GM19463 (cell line): ENCODE measurements at regions not wholly inside any gene's neighbourhood (a gene's known extent, or its start where the extent isn't known, plus 50 kb on each side); places are given as distances from the start of the nearest gene placed in this dataset.
"Not testable (repeated sequence)": the region's sequence is repeated elsewhere in the genome, so short reads cannot be mapped to it uniquely, and the experiment has no call there.

ENCODE experiments used
- ATAC-seq: cut with Tn5 transposase; IDR thresholded peaks from one replicate; pipeline ENCODE4 v1.9.1; 2021; ENCODE audit warnings: mild to moderate bottlenecking, moderate library complexity; ENCODE audit not compliant: unreplicated experiment

GRCh38 chr7:149714081-149714909 lies 59.1 kb downstream of the ZNF467 start:
- peak; percentile 93 for ATAC-seq

GRCh38 chr7:149713731-149714068 lies 59.7 kb downstream of the ZNF467 start:
- ATAC-seq = no peak

DNA sequence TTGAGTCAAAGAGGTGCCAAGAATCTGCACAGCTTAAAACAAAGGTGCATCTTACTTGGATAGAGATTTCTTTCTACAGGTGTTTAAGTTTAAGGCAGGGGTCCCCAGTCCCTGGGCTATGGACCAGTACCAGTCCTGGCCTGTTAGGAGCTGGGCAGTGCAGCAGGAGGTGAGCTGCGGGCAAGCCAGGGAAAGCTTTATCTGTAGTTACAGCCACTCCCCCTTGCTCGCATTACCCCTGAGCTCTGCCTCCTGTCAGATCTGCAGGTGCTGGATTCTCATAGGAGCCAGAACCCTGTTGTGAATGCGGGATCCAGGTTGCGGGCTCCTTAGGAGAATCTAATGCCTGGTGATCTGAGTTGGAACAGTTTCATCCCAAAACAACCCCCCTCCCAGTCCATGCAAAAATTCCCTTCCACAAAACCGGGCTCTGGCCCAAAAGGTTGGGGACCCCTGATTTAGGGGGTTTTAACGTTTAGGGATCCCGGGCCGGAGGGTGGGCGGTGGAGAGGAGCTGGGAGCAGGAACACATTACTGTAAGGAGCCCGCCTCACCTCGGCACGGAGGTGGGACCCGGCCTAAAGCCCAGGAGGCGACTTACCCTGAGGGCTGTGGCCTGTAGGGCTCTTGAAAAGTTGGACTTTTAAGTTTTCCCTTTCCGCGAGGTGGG lies 60.2 kb downstream of the ZNF467 start:
- no peak for ATAC-seq

DNA sequence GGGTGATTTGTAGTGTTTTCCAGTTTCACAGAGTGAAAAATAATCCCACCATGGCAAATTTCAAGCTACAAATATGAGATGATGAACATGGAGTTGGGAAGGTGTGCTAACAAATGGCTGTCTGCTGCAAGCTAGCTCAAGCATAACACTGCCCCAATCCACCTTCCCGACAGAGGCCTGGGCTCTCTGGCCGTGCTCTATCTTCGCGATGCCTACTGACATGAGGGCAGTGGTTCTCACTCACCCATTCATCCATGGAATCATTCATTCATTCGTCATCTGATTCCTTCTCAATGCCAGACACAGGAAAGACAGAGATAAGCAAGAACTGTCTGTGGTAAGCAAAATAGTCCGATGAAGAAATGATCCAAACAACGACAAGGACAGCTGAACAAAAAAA lies 65.4 kb downstream of the ZNF467 start:
- ATAC-seq = no peak

- no peak for ATAC-seq
Measured at GRCh38 chr7:149707448-149707886, 65.9 kb downstream of the ZNF467 start.

DNA sequence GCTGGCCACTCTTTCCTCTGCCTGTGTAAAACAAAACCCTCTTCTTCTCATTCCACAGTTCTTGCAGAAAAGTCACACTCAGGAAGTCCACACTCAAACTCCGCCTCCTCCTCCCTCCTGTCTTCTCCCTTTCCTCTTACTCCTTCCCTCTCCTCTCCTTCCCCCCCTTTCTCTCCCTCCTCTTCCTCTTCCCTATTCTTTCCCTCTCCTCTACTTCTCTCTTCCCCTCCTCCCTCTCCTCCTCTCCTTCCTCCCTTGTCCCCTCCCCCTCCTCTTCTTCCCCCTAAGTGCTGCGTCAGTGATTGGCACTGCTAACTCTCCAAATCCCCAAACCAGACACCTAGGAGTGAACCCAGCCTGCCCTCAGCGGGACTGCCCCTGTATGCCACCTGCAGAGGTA lies 67.0 kb downstream of the ZNF467 start:
- no peak for ATAC-seq

- no peak for ATAC-seq
Measured at GRCh38 chr7:149704507-149704906, 68.9 kb downstream of the ZNF467 start.

DNA sequence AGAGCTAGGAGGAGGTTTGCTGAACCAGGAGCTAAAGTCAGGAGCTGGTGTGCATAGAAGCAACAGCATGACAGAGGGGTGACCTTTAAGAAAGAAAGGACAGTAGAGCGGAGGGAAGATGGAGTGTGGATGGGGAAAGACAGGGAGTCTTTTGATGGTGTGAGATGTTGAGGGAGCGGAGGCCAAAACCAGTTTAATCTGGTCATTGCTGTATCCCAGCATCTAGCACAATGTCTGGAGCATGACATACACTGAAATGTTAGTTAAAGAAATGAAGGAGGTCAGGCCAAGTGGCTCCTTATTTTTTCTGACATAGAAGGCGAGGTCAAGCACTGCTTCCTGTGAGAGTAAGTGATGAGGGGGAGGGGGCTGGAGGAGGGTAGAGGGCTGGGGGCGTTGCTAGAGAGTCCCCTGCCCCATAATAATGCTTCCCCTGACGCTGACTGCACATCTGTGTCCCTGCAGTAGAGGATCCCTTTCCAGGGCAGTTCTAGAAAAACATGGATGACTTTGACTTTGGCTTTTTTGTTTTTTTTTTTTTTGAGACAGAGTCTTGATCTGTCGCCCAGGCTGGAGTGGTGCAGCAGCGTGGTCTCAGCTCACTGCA lies 70.2 kb downstream of the ZNF467 start:
- ATAC-seq = no peak

- ATAC-seq = no peak
Measured at GRCh38 chr7:149701495-149702240, 71.7 kb downstream of the ZNF467 start.

DNA sequence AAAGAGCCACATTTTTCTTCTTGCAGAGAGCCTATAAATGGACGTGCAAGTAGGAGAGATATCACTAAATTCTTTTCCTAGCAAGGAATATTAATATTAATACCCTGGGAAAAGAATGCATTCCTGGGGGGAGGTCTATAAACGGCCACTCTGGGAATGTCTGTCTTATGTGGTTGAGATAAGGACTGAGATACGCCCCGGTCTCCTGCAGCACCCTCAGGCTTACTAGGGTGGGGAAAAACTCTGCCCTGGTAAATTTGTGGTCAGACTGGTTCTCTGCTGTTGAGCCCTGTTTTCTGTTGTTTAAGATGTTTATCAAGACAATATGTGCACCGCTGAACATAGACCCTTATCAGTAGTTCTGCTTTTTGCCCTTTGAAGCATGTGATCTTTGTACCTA lies 75.6 kb downstream of the ZNF467 start:
- ATAC-seq = not testable (repeated sequence)

DNA sequence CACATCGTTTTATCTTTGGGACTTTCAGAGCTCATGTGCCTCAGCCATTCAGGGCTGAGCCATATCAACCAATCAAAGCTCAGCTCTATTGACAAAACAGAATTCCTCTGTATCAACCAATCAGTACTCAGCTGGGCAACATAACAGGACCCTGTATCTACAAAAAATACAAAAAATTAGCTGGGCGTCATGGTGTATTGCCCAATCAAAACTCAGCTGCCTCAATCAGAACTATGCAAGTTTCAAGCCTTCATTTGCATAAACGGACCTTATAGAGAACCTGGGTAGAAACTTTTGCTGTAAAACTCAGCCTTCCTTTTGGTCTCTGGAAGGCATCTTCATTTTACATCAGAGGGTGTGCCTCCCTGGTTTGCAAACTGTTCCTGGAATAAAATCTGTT lies 77.1 kb downstream of the ZNF467 start:
- no peak for ATAC-seq

GRCh38 chr7:149692557-149692982 lies 80.8 kb downstream of the ZNF467 start:
- no peak for ATAC-seq

DNA sequence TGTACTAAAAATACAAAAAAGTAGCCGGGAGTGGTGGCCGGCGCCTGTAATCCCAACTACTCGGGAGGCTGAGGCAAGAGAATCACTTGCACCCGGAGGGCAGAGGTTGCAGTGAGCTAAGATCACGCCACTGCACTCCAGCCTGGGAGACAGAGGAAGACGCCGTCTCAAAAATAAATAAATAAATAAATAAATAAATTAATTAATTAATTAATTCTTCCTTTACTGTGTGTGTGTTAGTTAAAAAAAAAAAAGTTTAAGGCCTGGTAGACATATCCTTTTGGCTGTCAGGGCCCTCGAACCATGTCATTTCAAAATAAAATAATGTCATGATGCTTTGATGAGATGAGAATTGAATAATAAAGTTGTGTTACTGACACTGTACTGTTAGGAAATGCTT lies 81.3 kb downstream of the ZNF467 start:
- ATAC-seq = no peak

DNA sequence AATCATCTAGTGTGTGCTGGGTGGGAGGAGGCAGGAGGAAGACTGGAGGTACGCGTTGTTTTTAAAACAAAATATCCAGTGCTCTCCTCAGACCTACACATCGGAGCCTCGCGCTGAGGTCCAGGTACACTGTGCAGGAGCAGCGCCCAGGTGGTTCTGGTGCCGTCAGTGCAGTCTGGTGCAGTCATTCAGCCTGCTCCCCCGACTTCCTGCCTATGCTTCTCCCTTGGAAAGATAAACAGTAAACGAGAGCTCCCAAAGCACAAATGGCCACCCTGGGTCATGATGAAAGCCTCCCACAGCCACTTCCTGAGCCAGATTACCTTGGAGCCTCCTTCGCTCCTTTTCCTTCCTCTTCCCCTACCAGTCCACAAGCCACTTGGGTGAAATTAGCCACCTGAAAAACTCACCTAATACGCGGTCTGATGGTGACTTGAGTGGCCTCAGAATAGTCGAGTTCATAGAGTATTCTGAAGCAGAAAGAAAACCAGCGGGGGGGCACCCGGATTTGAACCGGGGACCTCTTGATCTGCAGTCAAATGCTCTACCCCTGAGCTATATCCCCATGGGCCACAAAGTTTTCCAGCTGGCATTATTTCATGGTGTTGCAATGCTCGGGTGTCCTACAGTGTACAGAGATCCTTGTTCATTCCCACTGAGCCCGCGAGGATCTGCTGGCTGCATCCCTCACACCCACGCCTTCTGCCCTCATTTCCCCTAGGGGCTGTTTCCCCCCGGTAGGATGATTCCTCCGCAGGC lies 82.5 kb downstream of the ZNF467 start:
- ATAC-seq = no peak

GRCh38 chr7:149689291-149689721 lies 84.1 kb downstream of the ZNF467 start:
- ATAC-seq = no peak

DNA sequence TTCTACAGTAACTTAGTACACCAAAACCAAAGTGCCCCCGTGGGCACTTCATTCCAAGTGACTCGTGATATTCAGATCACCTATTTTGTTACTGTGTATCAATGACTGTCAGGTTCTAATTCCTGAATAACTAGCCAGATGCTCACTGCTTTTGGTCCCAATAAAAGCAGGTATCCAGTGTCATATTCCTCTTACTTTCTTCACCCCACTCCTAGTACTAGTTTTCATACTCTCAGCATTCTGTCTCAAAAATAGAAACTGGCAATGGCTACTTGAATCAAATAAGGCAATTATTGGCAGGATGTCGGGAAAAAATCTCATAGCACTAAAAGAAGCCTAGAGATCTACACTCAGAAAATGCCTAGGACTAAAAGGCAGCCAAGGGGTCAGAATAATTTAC lies 84.6 kb downstream of the ZNF467 start:
- no peak for ATAC-seq

GRCh38 chr7:149687820-149688219 lies 85.6 kb downstream of the ZNF467 start:
- ATAC-seq = not testable (repeated sequence)

DNA sequence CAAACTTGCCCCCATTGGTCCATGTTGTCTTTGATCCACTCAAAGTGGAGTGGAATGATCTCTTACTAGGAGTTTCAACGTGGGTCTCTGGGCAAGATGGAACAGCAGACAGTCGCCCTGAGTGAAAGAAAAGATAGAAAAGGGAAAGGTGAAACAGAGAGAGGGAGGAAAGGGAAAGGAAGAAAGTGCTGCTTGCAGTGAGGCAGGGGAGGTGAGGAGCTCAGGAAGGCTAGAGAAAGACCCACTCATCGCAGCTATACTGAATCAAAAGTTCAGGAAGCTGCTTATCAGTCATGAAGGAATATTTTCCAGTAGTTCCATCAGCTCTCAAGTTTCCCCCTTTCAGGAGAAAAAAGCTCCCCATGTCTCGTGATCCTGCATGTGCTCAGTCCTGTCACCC lies 86.9 kb downstream of the ZNF467 start:
- ATAC-seq = no peak

GRCh38 chr7:149686011-149686410 lies 87.4 kb downstream of the ZNF467 start:
- no peak for ATAC-seq

DNA sequence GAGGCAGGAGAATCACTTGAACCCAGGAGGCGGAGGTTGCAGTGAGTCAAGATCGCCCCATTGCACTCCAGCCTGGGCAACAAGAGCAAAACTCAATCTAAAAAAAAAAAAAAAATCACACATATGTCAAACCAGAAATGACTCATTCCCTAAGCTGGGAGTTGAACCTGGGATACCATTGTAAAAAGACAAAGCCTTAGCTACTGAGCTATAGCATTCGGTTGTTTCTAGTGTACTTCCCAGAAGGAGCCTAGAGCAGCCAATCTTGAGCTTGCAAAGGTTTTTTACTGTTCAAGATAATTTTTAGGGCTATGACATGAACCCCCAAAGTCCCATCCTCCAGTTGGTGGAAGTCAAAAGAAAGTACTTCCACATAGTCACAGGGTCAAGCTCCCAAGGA lies 87.9 kb downstream of the ZNF467 start:
- ATAC-seq = no peak

- no peak for ATAC-seq
Measured at GRCh38 chr7:149683898-149684297, 89.5 kb downstream of the ZNF467 start.
